ENCODE measurements at regions not wholly inside any gene's neighbourhood (a gene's known extent, or its start where the extent isn't known, plus 50 kb on each side); places are given as distances from the start of the nearest gene placed in this dataset.

DNA sequence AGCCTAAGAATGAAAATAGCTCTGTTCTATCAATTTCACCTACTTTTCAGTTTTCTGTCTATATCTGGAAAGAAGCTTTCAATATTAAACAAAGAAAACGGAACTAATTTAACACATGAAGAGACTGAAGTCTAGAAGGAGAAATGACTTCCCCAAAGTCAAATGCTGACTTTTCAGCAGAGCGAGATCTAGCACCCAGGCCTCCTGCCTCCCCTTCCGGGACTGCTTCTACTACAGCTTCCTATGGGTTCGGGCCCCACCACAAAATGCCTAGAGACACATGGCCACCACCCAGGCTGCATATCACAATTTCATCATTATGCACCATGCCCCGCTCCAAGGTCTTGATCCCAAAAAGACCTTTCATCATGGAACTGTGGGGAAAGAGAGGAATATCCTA is 104.5 kb downstream of the SST start:
- H2AFZ ChIP-seq (ENCODE audit: control insufficient read depth, low read length): no peak overlapping the region
- no peak overlapping the region for H3K27ac ChIP-seq (ENCODE audit: control insufficient read depth, insufficient read depth, low read length)
- no peaks in the 10 kb centered on the region for H4K20me1 ChIP-seq (ENCODE audit: control insufficient read depth, extremely low read depth, insufficient read depth, low read length)
- FAIRE-seq: no peak
- no peak overlapping the region for H3K4me3 ChIP-seq (ENCODE audit: control insufficient read depth in 2 of 3, extremely low read depth in 1 of 3, insufficient read depth in 2 of 3, low read depth in 1 of 3, low read length in 3 of 3)
- DNase-seq (ENCODE audit: low read depth, low spot score): no peak
- no peaks in the 10 kb centered on the region for H3K4me1 ChIP-seq (ENCODE audit: control insufficient read depth, extremely low read depth, insufficient read depth, low read length)
- H3K27me3 ChIP-seq (ENCODE audit: control insufficient read depth, extremely low read depth, insufficient read depth, low read length): no peaks in the 10 kb centered on the region
- H3K9me3 ChIP-seq (ENCODE audit: control insufficient read depth, low read depth, low read length): no peaks in the 10 kb centered on the region
- no peaks in the 10 kb centered on the region for H3K9me1 ChIP-seq (ENCODE audit: control insufficient read depth, extremely low read depth, insufficient read depth, low read length)
- dilution Hi-C loops (cut with MboI; ENCODE audit: extremely low pct_ligation_motif_present, low sequenced_read_pairs): no loop called here
- no peak overlapping the region for H3K9ac ChIP-seq (ENCODE audit: control insufficient read depth, extremely low read depth, insufficient read depth, low read length)
- H3K79me2 ChIP-seq (ENCODE audit: control insufficient read depth, insufficient read depth, low read length): no peaks in the 10 kb centered on the region
- TF ChIP-seq, protein P1, sequence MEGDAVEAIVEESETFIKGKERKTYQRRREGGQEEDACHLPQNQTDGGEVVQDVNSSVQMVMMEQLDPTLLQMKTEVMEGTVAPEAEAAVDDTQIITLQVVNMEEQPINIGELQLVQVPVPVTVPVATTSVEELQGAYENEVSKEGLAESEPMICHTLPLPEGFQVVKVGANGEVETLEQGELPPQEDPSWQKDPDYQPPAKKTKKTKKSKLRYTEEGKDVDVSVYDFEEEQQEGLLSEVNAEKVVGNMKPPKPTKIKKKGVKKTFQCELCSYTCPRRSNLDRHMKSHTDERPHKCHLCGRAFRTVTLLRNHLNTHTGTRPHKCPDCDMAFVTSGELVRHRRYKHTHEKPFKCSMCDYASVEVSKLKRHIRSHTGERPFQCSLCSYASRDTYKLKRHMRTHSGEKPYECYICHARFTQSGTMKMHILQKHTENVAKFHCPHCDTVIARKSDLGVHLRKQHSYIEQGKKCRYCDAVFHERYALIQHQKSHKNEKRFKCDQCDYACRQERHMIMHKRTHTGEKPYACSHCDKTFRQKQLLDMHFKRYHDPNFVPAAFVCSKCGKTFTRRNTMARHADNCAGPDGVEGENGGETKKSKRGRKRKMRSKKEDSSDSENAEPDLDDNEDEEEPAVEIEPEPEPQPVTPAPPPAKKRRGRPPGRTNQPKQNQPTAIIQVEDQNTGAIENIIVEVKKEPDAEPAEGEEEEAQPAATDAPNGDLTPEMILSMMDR (optimal IDR thresholded peaks at IDR 0.05 in 1 of 3, IDR thresholded peaks at IDR 0.05 in 1 of 3, conservative IDR thresholded peaks at IDR 0.05 in 1 of 3; ENCODE audit: extremely low read depth in 1 of 3, insufficient read depth in 2 of 3, low read length in 3 of 3): no peak
- no peak for TF ChIP-seq EZH2 (IDR thresholded peaks at IDR 0.05; ENCODE audit: low read length)
- H3K4me2 ChIP-seq (ENCODE audit: control insufficient read depth, extremely low read depth, insufficient read depth, low read depth, low read length): no peak overlapping the region
- H3K36me3 ChIP-seq (ENCODE audit: control insufficient read depth in 2 of 2, extremely low read depth in 1 of 2, insufficient read depth in 2 of 2, low read length in 2 of 2): no peaks in the 10 kb centered on the region

DNA sequence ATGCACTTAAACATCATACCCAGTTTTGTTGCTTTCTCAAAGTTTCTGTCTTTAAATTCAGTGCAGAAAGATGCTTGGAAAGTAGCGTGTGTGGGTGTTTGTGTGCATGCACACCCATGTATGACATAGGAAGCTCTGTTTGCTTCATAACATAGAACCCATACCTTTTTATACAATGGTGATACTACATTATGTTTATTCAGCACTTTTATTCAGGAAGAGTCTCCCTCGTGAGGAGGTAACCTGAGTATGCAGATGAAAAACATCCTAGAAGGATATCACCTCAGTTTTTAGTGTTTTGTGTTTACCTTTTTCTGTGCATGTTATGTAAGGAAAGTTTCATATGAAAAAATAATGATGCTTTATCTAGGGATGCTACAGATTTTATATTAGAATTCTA is 111.2 kb downstream of the SST start:
- H4K20me1 ChIP-seq (ENCODE audit: control insufficient read depth, extremely low read depth, insufficient read depth, low read length): no peaks in the 10 kb centered on the region
- no peak overlapping the region for H2AFZ ChIP-seq (ENCODE audit: control insufficient read depth, low read length)
- FAIRE-seq: no peak
- dilution Hi-C loops (cut with MboI; ENCODE audit: extremely low pct_ligation_motif_present, low sequenced_read_pairs): no loop called here
- no peaks in the 10 kb centered on the region for H3K27me3 ChIP-seq (ENCODE audit: control insufficient read depth, extremely low read depth, insufficient read depth, low read length)
- H3K9me3 ChIP-seq (ENCODE audit: control insufficient read depth, low read depth, low read length): no peaks in the 10 kb centered on the region
- H3K27ac ChIP-seq (ENCODE audit: control insufficient read depth, insufficient read depth, low read length): no peak overlapping the region
- H3K79me2 ChIP-seq (ENCODE audit: control insufficient read depth, insufficient read depth, low read length): no peaks in the 10 kb centered on the region
- no peaks in the 10 kb centered on the region for H3K36me3 ChIP-seq (ENCODE audit: control insufficient read depth in 2 of 2, extremely low read depth in 1 of 2, insufficient read depth in 2 of 2, low read length in 2 of 2)
- no peaks in the 10 kb centered on the region for H3K4me1 ChIP-seq (ENCODE audit: control insufficient read depth, extremely low read depth, insufficient read depth, low read length)
- TF ChIP-seq, protein P1 (optimal IDR thresholded peaks at IDR 0.05 in 1 of 3, IDR thresholded peaks at IDR 0.05 in 1 of 3, conservative IDR thresholded peaks at IDR 0.05 in 1 of 3; ENCODE audit: extremely low read depth in 1 of 3, insufficient read depth in 2 of 3, low read length in 3 of 3): no peak
- no peak for TF ChIP-seq EZH2 (IDR thresholded peaks at IDR 0.05; ENCODE audit: low read length)
- DNase-seq (ENCODE audit: low read depth, low spot score): no peak
- no peak overlapping the region for H3K4me2 ChIP-seq (ENCODE audit: control insufficient read depth, extremely low read depth, insufficient read depth, low read depth, low read length)
- H3K9me1 ChIP-seq (ENCODE audit: control insufficient read depth, extremely low read depth, insufficient read depth, low read length): no peaks in the 10 kb centered on the region
- H3K9ac ChIP-seq (ENCODE audit: control insufficient read depth, extremely low read depth, insufficient read depth, low read length): no peak overlapping the region
- H3K4me3 ChIP-seq (ENCODE audit: control insufficient read depth in 2 of 3, extremely low read depth in 1 of 3, insufficient read depth in 2 of 3, low read depth in 1 of 3, low read length in 3 of 3): no peak overlapping the region

Measured in keratinocyte (primary cell).